Mammary epithelial cell (primary cell): ENCODE measurements at regions not wholly inside any gene's neighbourhood (a gene's known extent, or its start where the extent isn't known, plus 50 kb on each side); places are given as distances from the start of the nearest gene placed in this dataset.

Experiments
- EZH2 ChIP-seq: IDR thresholded peaks from 2 replicates; pipeline ENCODE4 v1.6.1; 2012; ENCODE audit warnings: low read length, inconsistent platforms, borderline replicate concordance
- TF ChIP-seq, protein P1 (sequence below), 2 donors: IDR thresholded peaks in 1 of 2; conservative IDR thresholded peaks in 1 of 2; 2 replicates each; pipeline ENCODE4 v1.5.1; 2011 to 2012; ENCODE audit warnings: inconsistent platforms in 2 of 2, low read length in 2 of 2, mild to moderate bottlenecking in 2 of 2, control low read depth in 1 of 2, low read depth in 1 of 2; ENCODE audit not compliant: insufficient read depth in 1 of 2; ENCODE audit errors: extremely low read depth in 1 of 2

DNA sequence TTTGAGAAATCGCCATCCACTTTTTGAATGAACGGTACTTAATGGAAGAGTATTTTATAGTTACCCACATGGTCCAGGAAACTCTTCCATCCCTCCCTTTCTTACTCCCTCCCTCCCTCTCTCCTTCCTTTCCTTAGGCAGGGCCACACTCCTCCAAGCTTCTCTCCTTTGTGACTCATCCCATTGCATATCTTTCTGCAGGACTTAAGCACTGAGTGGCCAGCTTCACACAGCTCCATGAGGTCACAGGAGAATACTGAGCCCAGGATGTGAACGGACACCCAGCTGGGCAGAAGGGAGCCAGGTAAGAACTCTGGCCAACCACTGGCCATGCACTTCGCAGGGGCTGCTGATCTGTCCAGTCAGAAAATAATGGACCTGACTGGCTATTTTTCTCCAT, 189.7 kb upstream of the ADCY1 start:
- TF ChIP-seq, protein P1, sequence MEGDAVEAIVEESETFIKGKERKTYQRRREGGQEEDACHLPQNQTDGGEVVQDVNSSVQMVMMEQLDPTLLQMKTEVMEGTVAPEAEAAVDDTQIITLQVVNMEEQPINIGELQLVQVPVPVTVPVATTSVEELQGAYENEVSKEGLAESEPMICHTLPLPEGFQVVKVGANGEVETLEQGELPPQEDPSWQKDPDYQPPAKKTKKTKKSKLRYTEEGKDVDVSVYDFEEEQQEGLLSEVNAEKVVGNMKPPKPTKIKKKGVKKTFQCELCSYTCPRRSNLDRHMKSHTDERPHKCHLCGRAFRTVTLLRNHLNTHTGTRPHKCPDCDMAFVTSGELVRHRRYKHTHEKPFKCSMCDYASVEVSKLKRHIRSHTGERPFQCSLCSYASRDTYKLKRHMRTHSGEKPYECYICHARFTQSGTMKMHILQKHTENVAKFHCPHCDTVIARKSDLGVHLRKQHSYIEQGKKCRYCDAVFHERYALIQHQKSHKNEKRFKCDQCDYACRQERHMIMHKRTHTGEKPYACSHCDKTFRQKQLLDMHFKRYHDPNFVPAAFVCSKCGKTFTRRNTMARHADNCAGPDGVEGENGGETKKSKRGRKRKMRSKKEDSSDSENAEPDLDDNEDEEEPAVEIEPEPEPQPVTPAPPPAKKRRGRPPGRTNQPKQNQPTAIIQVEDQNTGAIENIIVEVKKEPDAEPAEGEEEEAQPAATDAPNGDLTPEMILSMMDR (conservative IDR thresholded peaks at IDR 0.05 in 1 of 2, IDR thresholded peaks at IDR 0.05 in 1 of 2; ENCODE audit: extremely low read depth in 1 of 2, insufficient read depth in 1 of 2, low read depth in 1 of 2, low read length in 2 of 2): no peak
- no peak for TF ChIP-seq EZH2
